NCI-H2029 (cell line): ENCODE measurements at regions not wholly inside any gene's neighbourhood (a gene's known extent, or its start where the extent isn't known, plus 50 kb on each side); places are given as distances from the start of the nearest gene placed in this dataset.
A peak's percentile ranks its signal among the peaks of the same experiment; 100 is the strongest.

Experiments
- DNase-seq: peaks from one replicate; lab custom pipeline; 2025; lab: John Stamatoyannopoulos, UW

DNA sequence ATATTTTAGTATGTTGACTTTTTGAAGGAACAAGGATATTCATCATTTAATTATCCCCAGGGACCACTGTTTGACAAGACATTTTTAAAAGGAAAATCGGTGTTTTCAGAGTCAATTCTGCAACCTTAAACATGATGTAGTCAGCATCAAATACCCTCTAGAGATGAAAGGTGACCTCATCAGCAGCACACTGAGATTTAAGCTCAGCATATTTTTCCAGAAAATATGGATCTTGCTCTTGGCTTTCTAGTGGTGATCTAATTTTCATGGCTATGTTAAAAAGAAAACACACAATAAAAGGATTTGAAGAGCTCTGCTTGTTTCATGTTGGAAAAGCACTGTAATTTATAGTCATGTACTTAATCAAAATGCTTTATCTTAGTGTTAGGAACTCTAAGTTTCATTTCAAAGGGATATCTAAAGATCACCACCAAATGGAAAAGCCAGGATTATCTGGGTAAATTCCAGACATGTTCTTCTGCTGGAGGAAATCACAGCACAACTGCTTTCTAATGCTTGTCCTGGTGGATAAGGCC, 487.2 kb downstream of the ENC1 start:
- DNase-seq: no peak

DNA sequence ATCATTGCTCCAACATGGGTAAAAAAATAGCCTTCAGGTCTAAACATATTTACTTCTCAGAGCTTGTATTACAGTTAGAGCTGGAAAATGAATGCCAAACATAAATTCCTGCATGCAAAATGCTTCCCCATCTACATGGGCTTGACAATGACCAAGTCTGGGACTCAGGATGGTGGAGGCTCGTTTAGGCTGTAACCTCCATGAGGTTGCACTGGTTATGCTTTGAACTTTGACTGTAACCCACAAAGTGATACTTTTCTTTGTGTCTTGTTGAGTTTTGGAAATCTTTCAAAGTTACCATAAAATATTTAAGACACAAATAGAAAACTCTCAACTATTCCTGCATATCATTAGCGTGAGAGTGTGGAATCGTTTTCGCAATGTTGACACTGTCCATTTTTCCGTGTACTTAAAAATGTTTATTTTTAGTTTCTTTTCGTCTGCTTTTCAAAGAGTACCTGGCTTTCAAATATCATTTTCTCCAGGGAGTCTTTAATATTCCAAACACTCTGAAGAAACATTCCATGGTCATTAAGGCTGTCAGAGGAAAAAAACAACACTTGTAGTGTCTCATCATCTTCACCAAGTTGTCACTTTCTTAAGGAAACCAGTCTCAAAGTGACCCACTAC, 487.8 kb downstream of the ENC1 start:
- DNase-seq: no peak

DNA sequence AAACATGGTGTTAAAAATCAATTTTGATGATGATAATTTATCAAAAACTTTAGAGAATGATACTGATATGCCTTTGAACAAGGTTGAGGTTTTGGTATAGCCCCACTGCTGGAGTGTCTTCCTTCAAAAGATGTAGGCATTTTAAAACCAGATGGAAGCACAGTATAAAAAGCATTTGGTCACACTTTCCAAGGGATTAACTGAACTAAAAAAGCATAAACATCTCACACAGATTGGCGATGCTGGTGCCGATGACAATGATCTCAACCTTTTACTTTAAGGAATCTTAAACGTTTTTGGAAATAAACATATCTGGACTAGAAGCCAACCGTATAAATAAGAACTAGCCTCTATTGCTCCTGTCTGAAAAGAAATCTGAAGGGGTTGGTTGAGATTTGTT, 488.4 kb downstream of the ENC1 start:
- no peak for DNase-seq

DNA sequence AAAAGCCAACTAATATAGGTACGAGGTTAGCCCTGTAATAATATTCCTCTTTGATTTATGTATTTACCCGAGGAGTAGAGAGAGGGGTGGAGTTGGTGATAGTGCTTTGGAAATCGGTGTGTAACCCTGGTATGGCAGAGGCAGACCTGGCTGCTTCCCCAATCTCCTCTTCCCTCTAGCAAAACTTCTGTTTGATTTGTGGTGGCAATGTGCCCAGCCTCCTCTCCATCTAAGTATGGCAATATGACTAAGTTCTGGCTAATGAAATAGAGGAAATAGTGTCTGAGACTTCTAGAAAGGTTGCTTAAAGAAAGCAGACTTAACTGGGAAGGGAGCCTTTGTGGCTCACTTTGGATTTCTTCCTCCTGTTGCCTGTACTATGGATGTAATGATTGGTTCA, 491.1 kb downstream of the ENC1 start:
- DNase-seq: no peak

DNA sequence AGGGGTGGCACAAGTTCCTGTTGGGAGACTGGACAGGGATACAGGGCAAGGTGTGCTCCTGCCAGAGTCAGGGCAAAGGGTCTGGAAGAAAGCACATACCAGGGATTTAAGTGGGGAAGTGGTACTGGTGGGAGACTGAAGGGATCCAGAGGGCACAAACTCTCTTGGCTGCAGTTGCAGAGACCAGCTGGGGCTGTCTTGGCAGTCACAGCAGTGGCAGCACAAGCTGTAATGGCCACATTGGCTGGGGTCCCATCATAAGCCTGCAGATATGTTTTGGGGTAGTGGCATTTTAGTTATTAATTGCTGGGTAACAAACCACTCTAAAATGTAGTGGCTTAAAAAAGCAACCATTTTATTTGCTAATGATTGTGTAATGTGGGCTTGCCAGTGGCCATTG, 492.2 kb downstream of the ENC1 start:
- DNase-seq: no peak

DNA sequence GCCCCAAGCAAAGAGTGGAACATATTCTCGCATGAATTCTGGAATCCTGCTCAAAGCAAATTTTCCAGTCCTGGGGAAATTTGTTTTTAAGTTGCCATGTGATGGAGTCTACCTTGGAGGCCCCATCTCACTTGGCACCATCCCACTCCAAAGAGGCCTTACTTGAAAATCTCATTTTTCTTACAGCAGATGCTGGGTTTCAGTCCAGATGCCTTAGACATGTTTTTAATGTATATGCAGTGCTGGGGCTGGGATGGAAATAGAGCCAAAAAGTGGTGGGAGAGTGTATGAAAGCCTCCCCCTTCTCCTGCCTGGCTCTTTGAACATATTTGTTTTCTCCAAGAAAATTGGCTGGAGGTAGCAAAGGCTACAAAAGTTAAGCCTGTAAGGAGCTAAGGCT, 493.7 kb downstream of the ENC1 start:
- DNase-seq: no peak

DNA sequence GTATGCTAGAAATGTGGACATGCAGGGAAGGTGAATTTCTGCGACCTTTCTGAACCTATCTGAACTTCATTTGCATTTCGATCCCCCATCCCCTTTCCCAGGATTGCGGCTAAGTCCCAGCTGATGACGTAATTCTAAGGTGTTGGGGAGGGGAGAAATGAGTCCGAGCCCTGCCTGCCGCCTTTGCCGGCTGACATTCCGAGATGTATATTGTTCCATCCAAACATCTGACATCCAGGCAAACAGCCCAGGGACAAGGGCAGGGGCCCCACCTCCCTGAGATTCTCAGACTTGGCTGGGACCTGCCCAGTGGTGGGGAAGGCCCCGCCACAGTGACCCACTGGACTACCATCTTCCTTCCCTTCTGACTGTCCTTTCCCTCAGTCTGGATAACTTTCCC, 494.6 kb downstream of the ENC1 start:
- DNase-seq: no peak

DNA sequence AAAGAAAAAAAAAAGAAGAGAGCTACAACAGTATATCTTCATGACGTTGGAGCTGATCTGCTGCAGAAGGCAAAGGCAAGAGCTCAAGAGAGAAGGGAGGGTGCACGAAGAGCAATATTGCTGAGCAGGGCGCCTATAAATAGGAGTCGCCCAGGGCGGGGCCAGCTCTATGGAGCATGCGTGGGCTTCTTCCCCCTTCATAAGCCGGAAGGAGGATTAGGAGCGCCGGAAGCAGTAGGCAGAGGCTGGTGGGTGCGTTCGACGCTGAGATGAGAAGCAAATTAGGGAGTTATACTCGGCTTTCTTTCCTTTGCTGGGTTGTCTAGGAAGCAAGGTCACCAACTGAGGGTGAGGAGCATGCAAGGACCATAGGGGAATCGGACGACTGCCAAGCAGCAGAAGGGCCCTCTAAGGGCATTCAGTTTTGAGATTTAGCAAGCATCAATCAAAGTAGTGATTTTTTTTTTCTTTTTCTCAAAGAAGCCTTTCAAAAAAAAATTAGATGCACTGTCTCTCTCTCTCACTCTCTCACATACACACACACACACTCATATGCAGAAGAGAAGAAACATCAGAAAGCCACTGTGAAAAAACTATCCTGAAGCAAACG, 496.7 kb downstream of the ENC1 start:
- DNase-seq: no peak

DNA sequence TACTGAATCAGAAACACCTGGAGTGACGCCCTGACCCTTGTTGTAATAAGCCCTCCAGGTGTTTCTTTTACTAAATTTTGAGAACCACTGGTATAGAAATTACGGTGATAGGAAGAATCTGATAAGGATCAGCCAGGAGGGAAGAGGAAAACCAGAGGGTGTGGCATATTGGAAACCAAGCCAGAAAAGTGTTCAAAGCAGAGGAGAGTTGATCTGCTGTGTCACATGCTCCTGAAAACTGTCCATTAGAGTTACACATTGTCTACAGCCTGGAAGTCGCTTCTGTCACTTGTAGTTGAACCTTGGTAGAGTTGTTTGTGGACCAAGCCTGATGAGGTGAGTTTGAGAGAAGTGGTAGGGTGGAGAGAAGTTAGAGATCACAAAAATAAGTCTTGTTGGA, 497.4 kb downstream of the ENC1 start:
- no peak for DNase-seq

DNA sequence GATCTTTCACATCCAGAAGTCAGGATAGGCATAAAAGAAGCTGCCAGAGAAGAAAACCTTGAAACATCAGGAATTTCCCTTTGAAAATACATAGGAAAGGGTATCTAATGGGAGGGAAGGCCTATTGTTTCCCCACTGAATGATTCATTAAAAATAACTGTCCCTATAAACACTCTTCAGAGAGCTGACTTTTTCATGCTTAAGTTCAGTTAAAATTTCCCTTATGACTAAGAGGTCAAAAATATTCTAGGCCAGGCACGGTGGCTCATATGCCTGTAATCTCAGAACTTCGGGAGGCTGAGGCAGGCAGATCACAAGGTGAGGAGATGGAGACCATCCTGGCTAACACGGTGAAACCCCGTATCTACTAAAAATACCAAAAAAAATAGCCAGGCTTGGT, 499.5 kb downstream of the ENC1 start:
- no peak for DNase-seq

DNA sequence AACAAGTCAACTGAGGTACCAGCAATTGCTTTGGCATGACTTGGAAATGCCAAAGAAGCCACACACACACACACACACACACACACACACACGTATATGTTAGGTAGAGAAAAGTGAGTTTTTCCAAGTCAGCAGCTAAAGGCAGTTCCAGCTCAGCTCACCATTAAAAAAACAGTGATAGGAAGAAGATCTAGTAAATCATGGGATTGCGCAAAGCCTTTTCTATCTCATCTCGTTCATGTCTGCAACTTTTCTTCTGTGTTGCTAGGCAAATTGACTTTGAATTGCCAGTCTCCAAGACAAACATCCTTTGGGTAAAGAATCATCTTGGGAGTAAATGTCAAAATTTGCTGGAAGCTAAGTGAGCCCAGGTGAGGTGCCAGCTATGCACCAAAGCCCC, 500.1 kb downstream of the ENC1 start:
- no peak for DNase-seq

DNA sequence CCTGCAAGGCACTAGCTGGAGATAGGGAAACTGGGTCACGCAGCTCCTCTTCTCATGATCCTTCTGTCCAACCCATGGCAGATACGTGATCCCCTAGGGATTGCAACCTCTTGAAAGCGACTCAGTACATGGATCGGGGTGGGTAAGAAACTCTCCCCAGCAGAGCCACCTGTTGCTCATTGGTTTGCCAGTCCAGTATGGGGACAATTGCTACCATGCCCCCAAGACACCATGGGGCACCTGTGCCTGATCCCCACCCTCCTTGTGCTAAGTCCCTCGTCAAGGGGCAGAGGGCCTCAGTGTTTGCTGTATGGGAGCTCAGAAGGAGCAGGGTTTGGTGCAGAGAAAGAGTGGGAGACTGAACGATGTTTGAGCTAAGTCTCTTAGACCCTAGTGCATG, 500.9 kb downstream of the ENC1 start:
- no peak for DNase-seq

DNA sequence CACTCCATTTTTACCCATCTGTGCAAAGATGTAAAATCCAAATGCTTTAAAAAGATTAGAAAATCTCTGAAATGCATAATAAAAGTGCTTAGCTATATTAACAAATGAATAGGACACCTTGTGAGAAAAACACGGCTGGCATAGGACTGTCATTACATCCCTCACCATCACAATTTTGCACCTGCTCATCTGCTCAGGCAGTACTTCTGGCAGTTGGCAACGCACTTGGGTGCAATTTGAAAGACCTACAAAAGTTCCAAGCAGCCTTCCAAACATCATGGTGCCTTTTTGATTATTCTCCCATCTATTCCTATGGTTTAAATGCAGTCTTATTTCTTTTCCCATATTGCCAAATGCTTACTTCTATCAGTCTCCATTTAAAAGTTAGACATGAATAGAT, 501.8 kb downstream of the ENC1 start:
- DNase-seq: no peak

DNA sequence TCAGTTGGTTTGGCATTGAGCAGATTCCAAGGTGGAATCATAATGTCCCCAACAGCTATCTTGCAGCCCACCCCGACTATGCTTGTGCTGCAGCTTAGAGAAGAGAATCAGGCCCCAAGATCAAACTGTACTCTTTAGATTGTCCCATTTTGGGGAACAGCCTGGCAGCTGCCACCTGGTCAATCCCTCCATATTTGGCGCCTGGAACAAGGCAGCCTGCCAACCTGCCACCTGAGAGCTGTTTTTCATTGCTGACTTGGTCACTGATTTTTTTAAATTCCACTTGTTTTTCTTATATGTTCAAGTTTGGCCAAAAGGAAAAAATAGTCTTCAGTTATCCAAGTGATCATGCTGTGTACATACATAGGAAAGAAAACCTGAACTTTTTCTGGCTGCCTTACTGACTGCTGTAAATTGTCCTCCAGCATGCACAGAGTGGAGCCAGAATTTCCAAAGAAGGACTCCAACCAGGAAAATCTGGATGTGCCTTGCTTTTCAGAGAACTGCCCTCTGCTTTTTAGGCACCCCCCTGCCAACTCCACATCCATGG, 504.2 kb downstream of the ENC1 start:
- no peak for DNase-seq

DNA sequence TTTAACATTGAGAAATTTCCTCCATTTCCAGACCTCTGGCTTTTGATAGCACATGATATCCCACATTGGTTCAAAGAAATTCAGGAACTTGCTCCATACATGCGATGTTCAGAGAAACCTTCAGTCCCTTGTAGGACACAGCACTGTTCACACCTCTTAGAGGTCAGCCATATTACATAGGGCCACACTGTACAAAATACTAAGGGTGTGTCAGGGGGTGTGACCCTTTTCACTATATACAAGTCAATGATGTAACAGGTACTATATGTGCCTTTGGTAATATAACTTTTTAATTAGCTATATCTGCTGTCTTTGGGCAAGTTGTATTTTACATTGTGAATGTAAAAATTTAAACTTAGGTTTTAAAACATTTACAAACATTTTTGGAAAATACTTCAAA, 505.5 kb downstream of the ENC1 start:
- DNase-seq: no peak

DNA sequence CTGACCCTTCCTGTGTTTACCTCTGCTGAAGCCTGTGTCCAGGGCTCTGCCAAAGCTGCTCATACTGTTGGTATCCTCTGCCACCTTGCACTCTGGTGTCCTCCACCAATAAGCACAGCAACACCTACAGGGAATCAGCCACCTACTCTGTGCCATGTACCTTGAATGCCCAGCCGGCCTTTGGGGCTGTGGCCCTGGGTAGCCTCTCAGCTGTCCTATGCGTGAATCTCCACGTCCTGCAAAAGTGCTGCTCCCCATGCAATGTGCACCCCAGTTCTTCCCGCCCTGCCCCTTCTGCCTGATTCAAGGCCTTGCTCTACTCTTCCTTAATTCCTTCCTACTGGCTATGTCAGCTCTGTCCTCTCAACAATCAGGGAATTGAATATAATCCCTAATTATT, 506.5 kb downstream of the ARHGEF28 start:
- DNase-seq: no peak

DNA sequence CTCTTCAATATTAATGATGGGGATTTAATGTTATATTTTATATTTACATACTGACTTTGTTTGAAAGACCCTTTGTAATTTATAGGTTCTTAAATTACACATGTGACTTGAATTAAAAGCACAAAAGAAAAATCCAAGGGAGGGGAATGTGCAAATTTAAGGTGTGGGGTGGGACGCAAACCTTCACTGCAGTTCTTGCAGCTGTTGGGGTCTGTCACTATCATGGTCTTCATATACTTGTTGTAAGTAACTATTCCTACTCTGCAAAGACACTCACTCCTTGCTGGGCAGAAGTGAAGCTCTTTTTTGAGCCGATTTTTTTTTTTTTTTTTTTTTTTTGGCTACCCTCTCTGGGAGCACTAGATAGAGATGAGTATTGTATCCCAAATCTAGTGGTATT, 505.3 kb downstream of the ARHGEF28 start:
- DNase-seq: no peak

DNA sequence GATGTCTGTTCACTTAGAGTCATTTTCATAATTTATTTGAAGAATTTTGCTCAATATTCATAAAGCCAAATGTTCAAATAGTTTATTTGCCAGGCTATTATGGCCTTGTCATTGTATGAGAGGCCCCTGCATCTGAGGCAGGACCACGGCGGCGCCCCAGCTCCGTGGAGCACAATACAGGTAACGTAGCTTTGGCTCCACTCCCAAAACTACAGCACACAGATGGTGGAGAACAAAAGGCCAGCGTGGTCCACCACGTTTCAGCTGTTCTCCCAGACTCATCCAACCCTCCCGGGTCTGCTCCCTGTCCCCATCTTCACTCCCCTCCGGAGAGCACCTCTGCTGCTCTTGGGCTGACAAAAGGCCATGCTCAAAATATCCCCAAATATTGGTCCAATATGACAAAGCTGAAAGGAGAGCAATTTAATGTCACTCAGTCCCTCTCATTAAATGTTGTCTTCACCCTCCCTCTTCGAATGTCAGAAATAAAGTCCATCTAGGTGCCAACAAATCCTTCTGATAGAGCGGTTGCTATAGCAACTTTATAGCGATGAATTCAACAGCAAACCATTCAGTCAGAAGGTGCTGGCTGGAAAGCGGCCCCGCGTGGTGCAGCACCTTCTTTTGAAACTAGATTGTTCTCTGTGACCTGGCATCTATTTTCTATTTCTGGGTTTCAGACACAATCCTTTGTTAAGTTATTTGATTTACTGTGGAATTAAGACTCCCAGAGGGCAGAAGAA, 504.3 kb downstream of the ARHGEF28 start:
- peak; percentile 94 for DNase-seq

DNA sequence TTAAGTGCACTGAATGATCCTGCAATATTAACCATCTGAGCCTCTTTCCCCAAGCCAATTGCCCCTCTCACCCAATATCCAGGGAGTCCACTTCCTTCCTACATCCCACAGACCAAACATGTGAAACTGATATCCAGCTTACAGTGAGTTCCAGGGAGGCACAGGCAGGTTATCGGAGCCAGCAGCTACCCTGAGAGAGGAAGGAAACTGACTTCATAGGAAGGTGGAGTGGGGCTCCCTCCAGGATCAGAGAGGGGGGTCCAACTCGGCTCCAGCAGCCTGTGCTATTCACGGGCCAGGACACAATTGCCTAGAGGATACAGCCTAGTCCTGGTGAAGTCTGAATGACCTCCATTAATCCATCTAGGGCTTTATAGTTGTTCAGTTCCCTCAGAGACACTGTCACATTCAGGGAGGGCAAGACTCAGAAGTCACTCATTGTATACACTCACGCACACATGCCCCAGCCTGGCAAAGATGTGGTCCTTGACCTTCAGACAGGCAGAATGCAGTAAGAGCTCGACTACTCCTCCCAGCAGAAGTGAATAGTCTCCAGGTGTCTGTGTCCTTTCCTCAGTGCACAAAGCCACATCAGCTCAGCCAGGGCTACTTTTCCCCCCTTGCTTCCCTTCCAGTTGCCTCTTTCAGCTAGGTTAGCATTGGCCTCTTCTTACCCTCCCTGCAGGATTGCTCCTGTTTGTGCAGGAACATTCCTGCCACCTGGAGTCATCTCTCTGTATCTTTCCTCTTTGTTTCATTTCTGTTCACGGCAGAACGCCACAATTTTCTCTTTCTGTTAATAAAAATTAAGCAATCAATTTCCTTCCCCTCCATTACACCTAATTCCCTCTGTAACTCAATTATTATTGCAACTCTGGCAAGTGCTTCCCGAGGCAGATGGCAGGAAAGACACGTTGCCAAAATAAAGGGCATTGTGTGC, 501.7 kb downstream of the ARHGEF28 start:
- DNase-seq: peak; percentile 72

DNA sequence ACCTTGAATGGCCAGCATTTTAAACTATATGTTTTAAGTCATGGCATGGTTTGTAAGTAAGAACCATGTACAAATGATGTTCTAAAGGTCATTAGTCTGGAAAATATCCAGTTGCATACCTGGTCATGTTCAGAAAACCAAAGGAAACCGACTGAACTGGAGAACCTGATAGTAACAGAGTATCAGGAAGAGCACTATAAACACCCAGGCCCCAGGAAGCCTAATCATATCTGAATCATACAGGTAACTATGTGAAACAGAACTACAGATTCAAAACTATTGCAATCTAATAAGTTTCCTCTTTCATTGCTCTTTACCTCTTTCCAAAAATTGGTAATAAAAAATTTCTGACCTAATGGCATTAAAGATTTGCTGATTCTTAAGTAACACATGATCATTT, 500.3 kb downstream of the ARHGEF28 start:
- no peak for DNase-seq

DNA sequence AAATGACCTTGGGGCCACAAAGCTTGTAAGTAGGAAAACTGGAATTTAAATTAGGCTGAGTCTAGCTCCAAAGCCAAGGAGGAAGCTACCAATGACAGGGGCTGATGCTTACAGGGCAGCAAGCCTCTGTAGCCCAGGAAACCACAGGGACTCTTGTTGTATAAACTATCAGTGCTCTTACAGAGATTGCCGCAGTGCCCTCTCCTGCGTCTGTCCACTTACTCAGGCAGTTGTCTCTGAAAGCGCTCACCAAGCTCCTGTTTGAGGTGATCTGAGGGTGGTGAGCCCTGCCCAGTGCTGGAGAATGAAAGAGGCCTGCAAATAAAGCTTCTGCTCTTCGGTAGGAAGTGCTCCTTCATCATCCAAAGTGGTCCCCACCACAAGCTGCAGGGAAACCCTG, 498.8 kb downstream of the ARHGEF28 start:
- DNase-seq: peak; percentile 67

DNA sequence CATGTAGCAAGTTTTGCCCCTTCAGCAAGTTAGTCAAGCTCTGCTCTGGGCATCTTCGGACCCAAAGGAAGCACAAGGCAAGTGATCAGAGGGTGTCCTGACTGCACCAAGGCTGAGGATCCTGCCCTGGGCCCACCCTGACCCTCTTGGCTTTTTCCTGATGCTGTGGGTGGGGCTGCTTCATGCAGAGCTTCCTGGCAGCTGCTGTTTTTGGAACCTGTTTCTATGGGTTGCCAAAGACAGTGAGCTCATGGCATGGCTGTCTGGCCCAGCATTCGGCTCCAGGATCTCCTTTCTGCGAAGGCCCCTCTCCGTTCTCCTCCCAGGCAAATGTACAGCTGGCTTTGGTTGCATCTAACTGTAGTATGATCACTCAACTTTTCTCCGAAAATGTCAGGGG, 497.9 kb downstream of the ARHGEF28 start:
- DNase-seq: peak; percentile 61
